ENCODE measurements at regions not wholly inside any gene's neighbourhood (a gene's known extent, or its start where the extent isn't known, plus 50 kb on each side); places are given as distances from the start of the nearest gene placed in this dataset.

- H3K36me3 ChIP-seq, result no peaks in the 10 kb centered on the region
- H3K4me1 ChIP-seq, result no peaks in the 10 kb centered on the region
- no peak overlapping the region for H3K27ac ChIP-seq
- H3K27me3 ChIP-seq, result no peaks in the 10 kb centered on the region
- in situ Hi-C loops (cut with MboI; ENCODE audit: low pct_ligation_motif_present in 1 of 4, low pct_unique_long_range_greater_than_20kb in 1 of 4, low sequenced_read_pairs in 3 of 4), result loop anchor here in 1 of 4 donors (10.0 kb wide), 1 partner anchor 195 kb away; no protein-coding TSS in a partner anchor
- H3K9me3 ChIP-seq, result no peaks in the 10 kb centered on the region
- no peak overlapping the region for H3K4me3 ChIP-seq
- intact Hi-C loops (cut with DNase I; ENCODE audit: low total_unique reads), result no loop called here
- TF ChIP-seq POLR2A (IDR thresholded peaks at IDR 0.05) (no peak), CTCF (IDR thresholded peaks at IDR 0.05) (no peak), POLR2AphosphoS5 (IDR thresholded peaks at IDR 0.05) (no peak), EP300 (IDR thresholded peaks at IDR 0.05; ENCODE audit: low read depth) (no peak)
- no peak for DNase-seq
- 97% methylated on average over 2 of the region's 2 CpGs; no CpG with 5 or more reads in 1 of the 2 donors for whole genome bisulfite sequencing, 2 donors (ENCODE audit: low coverage in 1 of 2)
Measured at GRCh38 chr6:155520078-155520477, 64.4 kb upstream of the NOX3 start.

- H3K27ac ChIP-seq, result no peak overlapping the region
- no peaks in the 10 kb centered on the region for H3K36me3 ChIP-seq
- TF ChIP-seq POLR2AphosphoS5 (IDR thresholded peaks at IDR 0.05) (no peak), CTCF (IDR thresholded peaks at IDR 0.05) (no peak), EP300 (IDR thresholded peaks at IDR 0.05; ENCODE audit: low read depth) (no peak), POLR2A (IDR thresholded peaks at IDR 0.05) (no peak)
- no peaks in the 10 kb centered on the region for H3K27me3 ChIP-seq
- in situ Hi-C loops (cut with MboI; ENCODE audit: low pct_ligation_motif_present in 1 of 4, low pct_unique_long_range_greater_than_20kb in 1 of 4, low sequenced_read_pairs in 3 of 4) (no loop called here), intact Hi-C loops (cut with DNase I; ENCODE audit: low total_unique reads) (no loop called here)
- DNase-seq, result no peak
- no peaks in the 10 kb centered on the region for H3K4me1 ChIP-seq
- WGBS, 2 donors (ENCODE audit: low coverage in 1 of 2), result 26 to 38% methylated on average over 1 of the region's 1 CpG
- no peaks in the 10 kb centered on the region for H3K9me3 ChIP-seq
- H3K4me3 ChIP-seq, result no peak overlapping the region
Measured at GRCh38 chr6:155519176-155519738, 63.6 kb upstream of the NOX3 start.

- DNase-seq, result peak; percentile 13
- intact Hi-C loops (cut with DNase I; ENCODE audit: low total_unique reads), result no loop called here
Measured at GRCh38 chr6:155517294-155517693, 61.7 kb upstream of the NOX3 start.

GRCh38 chr6:155510879-155511278, 55.2 kb upstream of the NOX3 start:
- in situ Hi-C loops (cut with MboI; ENCODE audit: low pct_ligation_motif_present in 1 of 4, low pct_unique_long_range_greater_than_20kb in 1 of 4, low sequenced_read_pairs in 3 of 4) (no loop called here), intact Hi-C loops (cut with DNase I; ENCODE audit: low total_unique reads) (no loop called here)
- H3K36me3 ChIP-seq, result no peaks in the 10 kb centered on the region
- no peak for DNase-seq
- TF ChIP-seq CTCF (IDR thresholded peaks at IDR 0.05), result no peak
- TF ChIP-seq POLR2A (IDR thresholded peaks at IDR 0.05), result no peak
- TF ChIP-seq EP300 (IDR thresholded peaks at IDR 0.05; ENCODE audit: low read depth), result no peak
- TF ChIP-seq POLR2AphosphoS5 (IDR thresholded peaks at IDR 0.05), result no peak
- H3K4me3 ChIP-seq, result no peak overlapping the region
- H3K9me3 ChIP-seq, result no peaks in the 10 kb centered on the region
- no peaks in the 10 kb centered on the region for H3K27me3 ChIP-seq
- no peaks in the 10 kb centered on the region for H3K4me1 ChIP-seq
- WGBS, 2 donors (ENCODE audit: low coverage in 1 of 2), result 33 to 38% methylated on average over 1 of the region's 1 CpG
- no peak overlapping the region for H3K27ac ChIP-seq

More at GRCh38 chr6:155517294-155517693, 61.7 kb upstream of the NOX3 start:
- TF ChIP-seq EP300 (IDR thresholded peaks at IDR 0.05; ENCODE audit: low read depth) (no peak), POLR2AphosphoS5 (IDR thresholded peaks at IDR 0.05) (no peak), POLR2A (IDR thresholded peaks at IDR 0.05) (no peak), CTCF (IDR thresholded peaks at IDR 0.05) (no peak)
- in situ Hi-C loops (cut with MboI; ENCODE audit: low pct_ligation_motif_present in 1 of 4, low pct_unique_long_range_greater_than_20kb in 1 of 4, low sequenced_read_pairs in 3 of 4), result no loop called here
- Histone ChIP-seq H3K4me3 (peak overlapping the region in 2 of 4 donors; percentile 8 to 32), H3K4me1 (no peaks in the 10 kb centered on the region), H3K9me3 (no peaks in the 10 kb centered on the region), H3K27me3 (no peaks in the 10 kb centered on the region), H3K27ac (no peak overlapping the region), H3K36me3 (no peaks in the 10 kb centered on the region)
- WGBS, 2 donors (ENCODE audit: low coverage in 1 of 2), result 61% methylated on average over 8 of the region's 8 CpGs; no CpG with 5 or more reads in 1 of the 2 donors
